Body of pancreas (tissue), 4 donors: ENCODE measurements at regions not wholly inside any gene's neighbourhood (a gene's known extent, or its start where the extent isn't known, plus 50 kb on each side); places are given as distances from the start of the nearest gene placed in this dataset.

Source experiments
- CTCF ChIP-seq, 7 experiments: fragments of 450-650 bp in 4 of 7; fragments of 200-600 bp in 3 of 7; sonication (generic) in 3 of 7; IDR thresholded peaks; one replicate each; pipeline ENCODE4 v1.5.1; 2016 to 2019; ENCODE audit warnings: antibody characterized with exemption in 7 of 7
- POLR2A ChIP-seq, 3 donors: fragments of 450-650 bp; IDR thresholded peaks; one replicate each; pipeline ENCODE4 v1.6.1; 2016; ENCODE audit warnings: antibody characterized with exemption in 3 of 3, mild to moderate bottlenecking in 2 of 3

GRCh38 chr11:37770145-37770544, 1172.1 kb upstream of the RAG2 start:
- TF ChIP-seq CTCF (IDR thresholded peaks at IDR 0.05) (no peak), POLR2A (IDR thresholded peaks at IDR 0.05) (no peak)
